CD4-positive, alpha-beta T cell treated with Interleukin-15 for 1 hour (primary cell): ENCODE measurements at regions not wholly inside any gene's neighbourhood (a gene's known extent, or its start where the extent isn't known, plus 50 kb on each side); places are given as distances from the start of the nearest gene placed in this dataset.
"Not testable (repeated sequence)": the region's sequence is repeated elsewhere in the genome, so short reads cannot be mapped to it uniquely, and the experiment has no call there.

Source experiments
- DNase-seq: peaks from one replicate; pipeline ENCODE4 v3.0.0-alpha.2; 2020

DNA sequence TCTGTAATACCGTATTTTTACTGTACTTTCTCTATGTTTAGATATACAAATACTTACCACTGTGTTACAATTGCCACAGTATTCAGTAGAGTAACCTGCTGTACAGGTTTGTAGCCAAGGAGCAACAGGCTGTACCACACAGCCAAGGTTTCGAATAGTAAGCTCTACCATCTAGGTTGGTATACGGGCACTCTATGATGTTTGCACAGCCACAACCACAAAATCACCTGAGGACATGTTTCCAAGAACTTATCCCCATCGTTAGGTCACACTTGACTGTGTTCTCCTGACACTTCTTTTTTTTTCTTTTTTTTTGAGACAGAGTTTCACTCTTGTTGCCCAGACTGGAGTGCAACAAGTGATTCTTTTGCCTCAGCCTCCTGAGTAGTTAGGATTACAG, 134.6 kb upstream of the TRIM24 start:
- DNase-seq, result no peak

DNA sequence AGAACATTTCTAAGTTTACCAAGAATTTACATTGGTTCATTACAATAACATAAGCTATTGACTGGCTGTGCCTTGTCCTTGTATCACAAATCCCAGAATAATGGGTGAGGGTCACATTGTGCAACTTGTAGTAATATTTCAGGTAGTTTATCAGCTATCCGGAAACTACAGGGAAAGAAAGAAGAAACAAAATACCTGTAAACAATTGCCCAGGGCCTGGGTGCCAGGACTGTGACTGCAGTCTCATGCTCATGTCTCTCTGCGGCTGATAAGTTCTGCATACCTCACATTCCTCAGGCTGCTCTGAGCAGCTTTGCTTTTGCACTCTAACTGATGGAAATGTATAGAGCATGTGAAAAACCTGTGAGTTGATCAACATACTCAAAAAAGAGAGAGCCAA, 131.8 kb upstream of the TRIM24 start:
- DNase-seq, result no peak

GRCh38 chr7:138332850-138333249, 127.2 kb upstream of the TRIM24 start:
- not testable (repeated sequence) for DNase-seq

- DNase-seq, result no peak
These were observed 121.7 kb upstream of the TRIM24 start for GRCh38 chr7:138338361-138338760.

- not testable (repeated sequence) for DNase-seq
These were observed 120.8 kb upstream of the TRIM24 start for GRCh38 chr7:138339229-138339628.

DNA sequence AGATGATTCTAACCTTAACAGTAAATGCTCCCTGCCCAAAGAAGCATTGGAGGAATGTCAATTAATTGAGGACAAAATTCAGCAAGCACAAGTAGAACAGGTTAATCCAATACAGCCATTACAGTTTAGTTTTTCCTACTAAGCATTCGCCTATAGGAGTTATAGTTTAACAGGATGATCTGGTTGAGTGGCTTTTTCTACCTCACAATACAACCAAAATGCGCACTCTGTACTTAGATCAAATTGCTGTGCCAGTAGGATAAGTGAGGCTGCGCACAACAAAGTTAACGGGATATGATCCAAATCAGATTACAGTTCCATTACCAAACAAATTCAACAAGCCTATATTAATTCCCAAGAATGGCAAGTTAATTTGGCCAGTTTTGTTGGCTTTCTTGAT, 117.1 kb upstream of the TRIM24 start:
- no peak for DNase-seq

DNA sequence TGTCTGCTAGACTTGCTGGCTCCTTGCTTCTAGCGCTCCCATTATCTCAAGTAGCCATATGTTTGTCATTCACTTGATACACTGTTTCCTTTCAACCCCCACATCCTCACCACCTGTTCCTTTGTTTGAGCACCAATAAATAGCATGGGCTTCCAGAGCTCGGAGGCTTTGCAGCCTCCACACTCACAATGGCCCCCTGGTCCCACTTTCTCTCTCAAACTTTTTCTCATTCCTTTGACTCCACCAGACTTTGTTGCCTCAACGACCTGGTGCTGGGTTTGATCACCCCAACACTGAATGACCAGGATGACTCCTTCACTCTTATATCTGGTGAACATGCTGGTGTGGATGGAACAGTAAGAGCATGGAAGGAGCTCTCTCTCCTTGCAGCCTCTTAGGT, 114.5 kb upstream of the TRIM24 start:
- DNase-seq, result no peak

- DNase-seq, result no peak
These were observed 113.1 kb upstream of the TRIM24 start for GRCh38 chr7:138346975-138347374.

DNA sequence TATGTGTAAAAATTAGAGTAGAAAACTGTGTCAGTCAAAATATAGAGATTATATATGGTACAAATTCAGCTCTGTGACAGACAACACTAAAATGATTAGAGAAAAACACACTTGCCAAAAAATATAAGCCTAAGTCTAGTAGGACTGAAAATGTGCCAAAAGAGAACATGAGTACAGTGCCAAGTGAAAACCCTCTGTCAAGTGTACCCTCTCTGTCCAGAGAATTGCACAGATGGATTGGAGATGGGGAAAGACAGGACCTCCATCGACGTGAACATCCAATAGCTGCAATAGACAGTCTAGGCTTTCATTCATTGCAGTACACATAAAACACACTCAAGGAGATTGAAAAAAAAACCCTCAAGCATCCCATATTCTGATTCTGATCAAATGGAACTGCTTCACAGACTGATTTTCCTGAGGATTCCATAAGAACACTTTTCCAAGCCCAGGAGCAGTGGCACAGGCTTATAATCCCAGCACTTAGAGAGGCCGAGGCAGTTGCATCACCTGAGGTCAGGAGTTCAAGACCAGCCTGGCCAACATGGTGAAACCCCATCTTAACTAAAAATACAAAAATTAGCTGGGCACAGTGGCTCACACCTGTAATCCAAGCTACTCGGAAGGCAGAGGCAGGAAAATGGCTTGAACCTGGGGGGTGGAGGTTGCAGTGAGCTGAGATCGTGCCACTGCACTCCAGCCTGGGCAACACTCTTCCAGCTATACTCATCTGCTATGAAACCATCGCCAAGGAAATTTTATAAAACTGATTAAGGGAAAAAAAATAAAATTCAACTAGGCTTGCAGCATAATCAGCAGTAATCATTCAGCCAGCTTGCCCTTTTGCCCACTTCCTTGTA, 110.0 kb upstream of the TRIM24 start:
- no peak for DNase-seq

GRCh38 chr7:138350701-138351357, 109.2 kb upstream of the TRIM24 start:
- no peak for DNase-seq

- no peak for DNase-seq
These were observed 107.2 kb upstream of the TRIM24 start for GRCh38 chr7:138352570-138353461.

DNA sequence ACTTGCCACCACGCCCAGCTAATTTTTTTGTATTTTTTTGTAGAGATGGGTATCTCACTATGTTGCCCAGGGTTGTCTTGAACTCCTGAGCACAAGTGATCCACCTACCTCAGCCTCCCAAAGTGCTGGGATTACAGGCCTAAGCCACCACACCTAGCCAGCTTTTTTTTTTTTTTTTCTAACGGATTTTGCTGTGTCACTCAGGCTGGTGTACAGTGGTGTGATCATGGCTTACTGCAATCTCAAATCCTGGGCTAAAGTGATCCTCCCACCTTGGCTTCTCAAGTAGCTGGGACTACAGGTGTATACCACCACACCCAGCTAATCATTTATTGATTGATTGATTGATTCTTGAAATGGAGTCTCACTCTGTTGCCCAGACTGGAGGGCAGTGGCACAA, 106.0 kb upstream of the TRIM24 start:
- DNase-seq, result no peak

DNA sequence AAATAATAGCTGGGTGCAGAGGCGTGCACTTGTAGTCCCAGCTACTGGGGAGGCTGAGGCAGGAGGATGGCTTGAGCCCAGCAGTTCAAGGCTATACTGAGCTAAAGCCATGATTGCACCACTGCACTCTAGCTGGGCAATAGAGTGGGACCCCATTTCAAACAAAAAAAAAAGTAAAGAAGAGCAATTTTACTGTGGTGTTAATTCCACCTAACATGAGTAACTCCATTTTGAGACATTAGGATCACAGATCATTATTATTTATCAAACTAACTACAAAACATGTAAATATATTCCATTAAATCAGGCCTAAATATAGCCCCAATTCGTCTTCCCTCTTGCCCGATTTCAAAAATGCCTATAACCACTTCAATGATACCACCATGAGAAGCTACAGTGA, 104.8 kb upstream of the TRIM24 start:
- no peak for DNase-seq

DNA sequence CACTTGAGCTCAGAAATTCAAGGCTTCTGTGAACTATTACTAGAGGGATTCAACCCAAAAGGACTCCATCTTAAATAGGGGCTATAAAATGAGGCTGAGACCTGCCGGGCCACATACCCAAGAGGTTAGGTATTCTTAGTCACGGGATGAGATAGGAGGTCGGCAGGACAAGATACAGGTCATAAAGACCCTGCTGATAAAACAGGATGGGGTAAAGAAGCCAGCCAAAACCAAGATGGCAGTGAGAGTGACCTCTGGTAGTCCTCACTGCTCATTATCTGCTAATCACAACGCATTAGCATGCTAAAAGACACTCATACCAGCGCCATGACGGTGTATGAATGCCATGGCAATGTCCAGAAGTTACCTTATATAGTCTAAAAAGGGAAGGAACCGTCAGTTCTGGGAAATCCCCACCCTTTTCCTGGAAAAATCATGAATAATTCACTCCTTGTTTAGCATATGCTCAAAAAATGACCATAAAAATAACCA, 101.2 kb upstream of the TRIM24 start:
- DNase-seq, result no peak

GRCh38 chr7:138359870-138360559, 100.0 kb upstream of the TRIM24 start:
- no peak for DNase-seq

- DNase-seq, result no peak
These were observed 96.3 kb upstream of the TRIM24 start for GRCh38 chr7:138363721-138364120.

- DNase-seq, result not testable (repeated sequence)
These were observed 93.9 kb upstream of the TRIM24 start for GRCh38 chr7:138366137-138366536.

- not testable (repeated sequence) for DNase-seq
These were observed 93.4 kb upstream of the TRIM24 start for GRCh38 chr7:138366676-138367075.

- DNase-seq, result no peak
These were observed 90.3 kb upstream of the TRIM24 start for GRCh38 chr7:138369797-138370196.

DNA sequence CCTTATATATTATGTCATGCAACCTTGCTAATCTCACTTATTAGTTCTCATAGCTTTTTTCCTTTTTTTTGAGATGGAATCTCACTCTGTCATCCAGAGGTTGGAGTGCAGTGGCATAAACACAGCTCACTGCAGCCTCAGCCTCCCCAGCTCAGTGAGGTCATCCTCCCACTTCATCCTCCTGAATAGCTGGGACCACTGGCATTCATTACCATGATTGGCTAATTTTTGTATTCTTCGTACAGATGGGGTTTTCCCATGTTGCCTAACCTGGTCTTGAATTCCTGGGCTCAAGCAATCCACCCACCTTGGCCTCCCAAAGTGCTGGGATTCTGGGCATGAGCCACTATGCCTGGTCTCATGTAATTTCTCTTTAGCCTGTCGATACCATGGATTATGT, 89.1 kb upstream of the TRIM24 start:
- no peak for DNase-seq

GRCh38 chr7:138374119-138374693, 85.9 kb upstream of the TRIM24 start:
- DNase-seq, result no peak

- DNase-seq, result no peak
These were observed 82.8 kb upstream of the TRIM24 start for GRCh38 chr7:138377306-138377705.
